ENCODE measurements at regions not wholly inside any gene's neighbourhood (a gene's known extent, or its start where the extent isn't known, plus 50 kb on each side); places are given as distances from the start of the nearest gene placed in this dataset.

DNA sequence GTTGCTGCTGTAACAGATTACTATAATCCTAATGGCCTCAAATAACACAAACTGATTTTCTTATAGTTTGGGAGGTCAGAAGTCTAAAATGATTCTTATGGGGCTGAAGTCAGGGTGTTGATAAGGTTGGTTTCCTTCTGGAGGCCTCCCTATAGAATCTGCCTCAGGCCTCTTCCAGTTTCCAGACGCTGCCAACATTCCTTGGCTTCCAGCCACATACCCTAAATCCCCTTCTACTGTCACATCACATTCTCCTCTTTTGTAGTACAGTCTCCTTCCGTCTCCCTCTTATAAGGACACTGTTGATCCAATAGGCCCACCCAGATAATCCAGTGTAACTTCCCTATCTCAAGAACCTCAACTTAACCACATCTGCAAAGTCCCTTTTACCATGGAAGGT, 145.3 kb upstream of the NCAM2 start:
- WGBS, 2 donors (ENCODE audit: low coverage in 1 of 2), result 45 to 56% methylated on average over 2 of the region's 2 CpGs

DNA sequence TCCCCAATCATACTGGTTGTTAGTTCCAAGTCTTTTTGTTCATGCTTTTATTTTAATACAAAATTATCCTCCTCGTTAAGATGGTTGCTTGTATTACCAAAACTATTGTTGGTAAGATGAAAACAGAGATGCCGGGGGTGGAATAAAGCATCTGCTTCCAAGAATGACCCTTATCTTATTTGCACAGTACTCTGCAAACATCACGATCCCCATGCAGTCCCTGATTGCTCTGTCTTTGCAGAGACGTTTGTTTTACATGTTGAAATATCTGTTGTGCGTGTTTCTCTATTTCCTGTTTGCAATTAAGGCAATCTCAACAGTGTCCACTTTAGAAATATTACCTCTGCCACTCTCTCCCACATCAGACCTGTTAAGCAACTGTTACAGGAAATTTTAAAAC, 141.3 kb upstream of the NCAM2 start:
- H3K9me3 ChIP-seq, result no peaks in the 10 kb centered on the region
- TF ChIP-seq POLR2A (IDR thresholded peaks at IDR 0.05), result no peak
- no peak for TF ChIP-seq EP300 (IDR thresholded peaks at IDR 0.05)
- TF ChIP-seq, protein P1, sequence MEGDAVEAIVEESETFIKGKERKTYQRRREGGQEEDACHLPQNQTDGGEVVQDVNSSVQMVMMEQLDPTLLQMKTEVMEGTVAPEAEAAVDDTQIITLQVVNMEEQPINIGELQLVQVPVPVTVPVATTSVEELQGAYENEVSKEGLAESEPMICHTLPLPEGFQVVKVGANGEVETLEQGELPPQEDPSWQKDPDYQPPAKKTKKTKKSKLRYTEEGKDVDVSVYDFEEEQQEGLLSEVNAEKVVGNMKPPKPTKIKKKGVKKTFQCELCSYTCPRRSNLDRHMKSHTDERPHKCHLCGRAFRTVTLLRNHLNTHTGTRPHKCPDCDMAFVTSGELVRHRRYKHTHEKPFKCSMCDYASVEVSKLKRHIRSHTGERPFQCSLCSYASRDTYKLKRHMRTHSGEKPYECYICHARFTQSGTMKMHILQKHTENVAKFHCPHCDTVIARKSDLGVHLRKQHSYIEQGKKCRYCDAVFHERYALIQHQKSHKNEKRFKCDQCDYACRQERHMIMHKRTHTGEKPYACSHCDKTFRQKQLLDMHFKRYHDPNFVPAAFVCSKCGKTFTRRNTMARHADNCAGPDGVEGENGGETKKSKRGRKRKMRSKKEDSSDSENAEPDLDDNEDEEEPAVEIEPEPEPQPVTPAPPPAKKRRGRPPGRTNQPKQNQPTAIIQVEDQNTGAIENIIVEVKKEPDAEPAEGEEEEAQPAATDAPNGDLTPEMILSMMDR (IDR thresholded peaks at IDR 0.05), result no peak
- no peak for TF ChIP-seq POLR2AphosphoS5 (IDR thresholded peaks at IDR 0.05)
- no peaks in the 10 kb centered on the region for H3K36me3 ChIP-seq
- H3K27ac ChIP-seq, result no peak overlapping the region
- 47 to 64% methylated on average over 5 of the region's 5 CpGs for WGBS, 2 donors (ENCODE audit: low coverage in 1 of 2)
- no peaks in the 10 kb centered on the region for H3K4me1 ChIP-seq
- H3K27me3 ChIP-seq, result no peaks in the 10 kb centered on the region
- no peak for ATAC-seq
- no peak overlapping the region for H3K4me3 ChIP-seq

More for the DNA sequence above, 145.3 kb upstream of the NCAM2 start:
- Histone ChIP-seq H3K27me3 (no peaks in the 10 kb centered on the region), H3K27ac (no peak overlapping the region), H3K4me3 (no peak overlapping the region), H3K4me1 (no peaks in the 10 kb centered on the region), H3K9me3 (no peaks in the 10 kb centered on the region), H3K36me3 (no peaks in the 10 kb centered on the region)
- TF ChIP-seq POLR2AphosphoS5 (IDR thresholded peaks at IDR 0.05) (no peak), EP300 (IDR thresholded peaks at IDR 0.05) (no peak), POLR2A (IDR thresholded peaks at IDR 0.05) (no peak)
- TF ChIP-seq, protein P1 (IDR thresholded peaks at IDR 0.05), result no peak
- ATAC-seq, result no peak

DNA sequence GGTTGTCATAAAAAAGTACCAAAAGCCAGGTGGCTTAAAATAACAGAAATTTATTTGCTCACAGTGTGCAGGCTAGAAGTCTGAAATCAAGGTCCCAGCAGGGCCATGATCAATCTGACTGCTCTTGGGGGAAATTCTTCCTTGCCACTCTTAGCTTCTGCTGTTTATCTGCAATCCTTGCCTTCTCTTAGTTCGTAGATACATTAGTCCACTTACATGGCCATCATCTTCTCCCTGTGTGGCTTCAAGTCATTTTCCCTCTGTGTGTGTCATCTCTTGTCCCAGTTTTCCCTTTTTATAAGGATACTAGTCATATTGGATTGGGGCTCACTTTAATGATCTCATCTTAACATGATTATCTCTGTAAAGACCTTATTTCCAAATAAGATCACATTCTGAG, 124.0 kb upstream of the NCAM2 start:
- Histone ChIP-seq H3K27me3 (no peaks in the 10 kb centered on the region), H3K4me1 (no peaks in the 10 kb centered on the region), H3K4me3 (no peak overlapping the region), H3K27ac (no peak overlapping the region), H3K36me3 (no peaks in the 10 kb centered on the region), H3K9me3 (no peaks in the 10 kb centered on the region)
- WGBS, 2 donors (ENCODE audit: low coverage in 1 of 2), result 67% methylated on average over 1 of the region's 1 CpG
- TF ChIP-seq POLR2AphosphoS5 (IDR thresholded peaks at IDR 0.05) (no peak), POLR2A (IDR thresholded peaks at IDR 0.05) (no peak), EP300 (IDR thresholded peaks at IDR 0.05) (no peak)
- TF ChIP-seq, protein P1 (IDR thresholded peaks at IDR 0.05), result no peak
- ATAC-seq, result no peak

DNA sequence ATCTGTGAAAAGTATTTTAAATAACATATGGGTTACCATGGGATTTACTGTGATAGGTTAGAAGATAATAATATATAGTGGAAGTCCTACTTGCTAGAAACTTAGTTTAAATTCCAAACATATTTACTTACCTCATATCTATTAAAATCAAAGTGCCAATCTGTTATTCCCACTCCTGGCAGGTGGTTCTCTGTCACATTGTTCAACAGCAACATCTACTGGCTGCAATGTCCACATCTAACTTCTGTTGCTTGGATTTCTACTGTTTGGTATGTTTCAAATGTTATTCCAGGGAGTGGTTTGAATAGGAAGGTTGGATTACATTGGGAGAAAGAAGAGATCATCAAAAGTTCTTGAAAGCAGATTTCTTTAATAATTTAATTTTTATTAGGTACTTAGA, 122.5 kb upstream of the NCAM2 start:
- H3K4me3 ChIP-seq, result no peak overlapping the region
- TF ChIP-seq, protein P1 (IDR thresholded peaks at IDR 0.05), result no peak
- no peak for TF ChIP-seq POLR2AphosphoS5 (IDR thresholded peaks at IDR 0.05)
- no peak for TF ChIP-seq POLR2A (IDR thresholded peaks at IDR 0.05)
- no peak for TF ChIP-seq EP300 (IDR thresholded peaks at IDR 0.05)
- no peaks in the 10 kb centered on the region for H3K36me3 ChIP-seq
- no peaks in the 10 kb centered on the region for H3K27me3 ChIP-seq
- H3K4me1 ChIP-seq, result no peaks in the 10 kb centered on the region
- H3K9me3 ChIP-seq, result no peaks in the 10 kb centered on the region
- no peak for ATAC-seq
- H3K27ac ChIP-seq, result no peak overlapping the region

DNA sequence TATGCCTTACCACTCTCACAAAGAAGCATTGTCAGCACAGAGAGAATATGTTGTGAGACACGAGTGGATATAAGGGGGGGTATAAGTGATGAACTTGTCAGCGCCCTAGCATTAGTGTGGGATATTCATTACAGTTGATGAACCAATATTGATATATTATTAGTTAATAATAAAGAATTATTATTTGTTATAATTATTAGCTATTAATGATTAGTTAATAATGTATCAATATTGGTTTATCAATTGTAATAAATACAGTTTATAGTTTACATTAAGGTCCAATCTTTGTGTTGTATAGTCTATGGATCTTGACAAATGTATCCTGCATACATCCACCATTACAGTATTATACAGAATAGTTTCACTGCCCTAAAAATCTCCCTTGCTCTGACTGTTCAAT, 120.2 kb upstream of the NCAM2 start:
- Histone ChIP-seq H3K4me1 (no peaks in the 10 kb centered on the region), H3K9me3 (no peaks in the 10 kb centered on the region), H3K36me3 (no peaks in the 10 kb centered on the region), H3K4me3 (no peak overlapping the region), H3K27me3 (no peaks in the 10 kb centered on the region), H3K27ac (no peak overlapping the region)
- ATAC-seq, result no peak
- 79 to 89% methylated on average over 2 of the region's 2 CpGs for WGBS, 2 donors (ENCODE audit: low coverage in 1 of 2)
- no peak for TF ChIP-seq EP300 (IDR thresholded peaks at IDR 0.05)

Measured in gastroesophageal sphincter (tissue), 4 donors.